Lower lobe of right lung (tissue), 2 donors: ENCODE measurements at regions not wholly inside any gene's neighbourhood (a gene's known extent, or its start where the extent isn't known, plus 50 kb on each side); places are given as distances from the start of the nearest gene placed in this dataset.

Experiments used
- ATAC-seq, 2 donors: fragments of 200-7000 bp; cut with Tn5 transposase; one replicate each; pipeline ENCODE4 v1.9.1; 2020 to 2022; ENCODE audit warnings: mild to moderate bottlenecking in 2 of 2, moderate library complexity in 2 of 2
- DNase-seq: peaks from one replicate; pipeline ENCODE4 v3.0.0-alpha.2; 2020
- H3K27ac ChIP-seq: fragments of 200-600 bp; one replicate; pipeline ENCODE4 v1.8.0; 2022
- H3K27me3 ChIP-seq: fragments of 200-600 bp; one replicate; pipeline ENCODE4 v1.8.0; 2022; ENCODE audit warnings: low read depth
- H3K36me3 ChIP-seq: fragments of 200-600 bp; one replicate; pipeline ENCODE4 v1.8.0; 2022; ENCODE audit warnings: mild to moderate bottlenecking
- H3K4me1 ChIP-seq: fragments of 200-600 bp; one replicate; pipeline ENCODE4 v1.8.0; 2022
- H3K4me3 ChIP-seq: fragments of 200-600 bp; one replicate; pipeline ENCODE4 v1.8.0; 2022; ENCODE audit warnings: mild to moderate bottlenecking
- H3K9me3 ChIP-seq: fragments of 200-600 bp; one replicate; pipeline ENCODE4 v1.8.0; 2022
- CTCF ChIP-seq: fragments of 200-600 bp; IDR thresholded peaks from one replicate; pipeline ENCODE4 v1.8.0; 2022; ENCODE audit warnings: antibody characterized with exemption, mild to moderate bottlenecking
- intact Hi-C: fragments of 100-400 bp; cut with DNase I; formaldehyde crosslinking; loops from one replicate; pipeline ENCODE4 v1.11.0; 2022
- donor health status: DM: no; HTN: yes; CAD: no; lungs with severe emphysema.

GRCh38 chr2:221642447-221642846 is 70.3 kb upstream of the EPHA4 start:
- Histone ChIP-seq H3K9me3 (no peaks in the 10 kb centered on the region), H3K36me3 (no peaks in the 10 kb centered on the region), H3K27me3 (no peaks in the 10 kb centered on the region), H3K4me1 (no peaks in the 10 kb centered on the region), H3K4me3 (no peak overlapping the region), H3K27ac (no peak overlapping the region)
- intact Hi-C loops, result no loop called here
- no peak for TF ChIP-seq CTCF
- DNase-seq, result no peak
- no peak for ATAC-seq

- Histone ChIP-seq H3K27me3 (no peaks in the 10 kb centered on the region), H3K4me3 (no peak overlapping the region), H3K36me3 (no peaks in the 10 kb centered on the region), H3K27ac (peak overlapping the region; percentile 37), H3K9me3 (no peaks in the 10 kb centered on the region), H3K4me1 (no peaks in the 10 kb centered on the region)
- intact Hi-C loops, result no loop called here
- TF ChIP-seq CTCF, result no peak
- ATAC-seq, result peak; percentile 80 to 87
- DNase-seq, result peak; percentile 61
Measured at GRCh38 chr2:221641181-221641871, 69.2 kb upstream of the EPHA4 start.

GRCh38 chr2:221640686-221641085 is 68.6 kb upstream of the EPHA4 start:
- ATAC-seq (no peak), DNase-seq (no peak)
- Histone ChIP-seq H3K27ac (peak overlapping the region; percentile 37), H3K4me1 (no peaks in the 10 kb centered on the region), H3K36me3 (no peaks in the 10 kb centered on the region), H3K9me3 (no peaks in the 10 kb centered on the region), H3K27me3 (no peaks in the 10 kb centered on the region), H3K4me3 (no peak overlapping the region)
- intact Hi-C loops, result no loop called here
- no peak for TF ChIP-seq CTCF

- no peaks in the 10 kb centered on the region for H3K36me3 ChIP-seq
- intact Hi-C loops, result no loop called here
- no peak for ATAC-seq
- H3K9me3 ChIP-seq, result no peaks in the 10 kb centered on the region
- no peak overlapping the region for H3K27ac ChIP-seq
- H3K4me3 ChIP-seq, result no peak overlapping the region
- H3K27me3 ChIP-seq, result no peaks in the 10 kb centered on the region
- H3K4me1 ChIP-seq, result no peaks in the 10 kb centered on the region
- TF ChIP-seq CTCF, result no peak
- no peak for DNase-seq
Measured at GRCh38 chr2:221637851-221638250, 65.7 kb upstream of the EPHA4 start.

GRCh38 chr2:221635949-221636348 is 63.8 kb upstream of the EPHA4 start:
- peak; percentile 91 to 97 for ATAC-seq
- DNase-seq, result no peak

More at GRCh38 chr2:221635949-221636348, 63.8 kb upstream of the EPHA4 start:
- no peaks in the 10 kb centered on the region for H3K36me3 ChIP-seq
- H3K27me3 ChIP-seq, result no peaks in the 10 kb centered on the region
- intact Hi-C loops, result no loop called here
- TF ChIP-seq CTCF, result peak; percentile 34
- no peak overlapping the region for H3K4me3 ChIP-seq
- H3K27ac ChIP-seq, result no peak overlapping the region
- H3K9me3 ChIP-seq, result no peaks in the 10 kb centered on the region
- no peaks in the 10 kb centered on the region for H3K4me1 ChIP-seq
